ENCODE measurements at regions not wholly inside any gene's neighbourhood (a gene's known extent, or its start where the extent isn't known, plus 50 kb on each side); places are given as distances from the start of the nearest gene placed in this dataset.

DNA sequence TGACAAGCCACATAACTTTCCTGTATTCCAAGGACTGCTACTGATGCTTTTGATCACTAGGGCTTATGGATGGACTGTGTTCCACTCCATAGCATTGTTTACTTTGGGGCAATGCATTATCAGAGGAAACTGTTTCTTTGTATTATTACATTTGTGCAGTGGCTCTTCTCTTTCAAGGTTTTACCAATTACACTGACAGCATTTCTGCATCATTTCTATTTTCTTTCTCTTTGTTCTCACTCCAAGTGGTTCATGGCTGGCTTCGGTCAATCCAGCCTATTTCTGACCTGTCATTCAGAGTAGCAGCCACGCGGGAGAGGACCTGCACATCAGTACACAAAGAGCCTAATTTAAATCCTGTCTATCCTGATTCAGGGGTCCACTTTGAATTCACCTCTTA lies 711.0 kb downstream of the TLE4 start:
- no peak overlapping the region for H3K27ac ChIP-seq
- no peaks in the 10 kb centered on the region for H3K9me3 ChIP-seq
- no peaks in the 10 kb centered on the region for H3K27me3 ChIP-seq
- intact Hi-C loops (cut with DNase I), result no loop called here
- ATAC-seq (no peak), DNase-seq (no peak)
- no peak overlapping the region for H3K4me3 ChIP-seq
- TF ChIP-seq POLR2A (IDR thresholded peaks at IDR 0.05), result no peak
- TF ChIP-seq, protein P1, sequence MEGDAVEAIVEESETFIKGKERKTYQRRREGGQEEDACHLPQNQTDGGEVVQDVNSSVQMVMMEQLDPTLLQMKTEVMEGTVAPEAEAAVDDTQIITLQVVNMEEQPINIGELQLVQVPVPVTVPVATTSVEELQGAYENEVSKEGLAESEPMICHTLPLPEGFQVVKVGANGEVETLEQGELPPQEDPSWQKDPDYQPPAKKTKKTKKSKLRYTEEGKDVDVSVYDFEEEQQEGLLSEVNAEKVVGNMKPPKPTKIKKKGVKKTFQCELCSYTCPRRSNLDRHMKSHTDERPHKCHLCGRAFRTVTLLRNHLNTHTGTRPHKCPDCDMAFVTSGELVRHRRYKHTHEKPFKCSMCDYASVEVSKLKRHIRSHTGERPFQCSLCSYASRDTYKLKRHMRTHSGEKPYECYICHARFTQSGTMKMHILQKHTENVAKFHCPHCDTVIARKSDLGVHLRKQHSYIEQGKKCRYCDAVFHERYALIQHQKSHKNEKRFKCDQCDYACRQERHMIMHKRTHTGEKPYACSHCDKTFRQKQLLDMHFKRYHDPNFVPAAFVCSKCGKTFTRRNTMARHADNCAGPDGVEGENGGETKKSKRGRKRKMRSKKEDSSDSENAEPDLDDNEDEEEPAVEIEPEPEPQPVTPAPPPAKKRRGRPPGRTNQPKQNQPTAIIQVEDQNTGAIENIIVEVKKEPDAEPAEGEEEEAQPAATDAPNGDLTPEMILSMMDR (IDR thresholded peaks at IDR 0.05), result no peak
- WGBS, 2 donors, result 31 to 36% methylated on average over 3 of the region's 3 CpGs
- no peaks in the 10 kb centered on the region for H3K4me1 ChIP-seq
- H3K36me3 ChIP-seq (replicated peaks in 1 of 2; ENCODE audit: insufficient read depth in 1 of 2, low read depth in 2 of 2), result no peaks in the 10 kb centered on the region

DNA sequence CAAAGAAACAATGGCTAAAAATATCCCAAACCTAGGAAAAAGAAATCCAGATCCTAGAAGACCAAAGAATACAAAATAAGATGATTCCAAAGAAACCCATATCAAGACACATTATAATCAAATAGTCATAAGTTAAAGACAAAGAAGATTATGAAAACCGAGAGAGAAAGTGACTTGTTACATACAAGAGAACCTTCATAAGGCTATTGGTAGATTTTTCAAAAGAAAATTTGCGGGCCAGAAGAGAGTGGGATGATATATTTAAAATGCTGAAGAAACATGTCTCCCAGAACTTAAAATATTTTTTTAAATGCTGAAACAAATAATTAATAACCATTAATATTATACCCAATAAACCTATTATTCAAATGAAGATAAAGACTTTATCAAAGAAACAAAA lies 687.3 kb downstream of the TLE4 start:
- TF ChIP-seq, protein P1 (IDR thresholded peaks at IDR 0.05), result no peak
- TF ChIP-seq POLR2A (IDR thresholded peaks at IDR 0.05), result no peak
- no peak for DNase-seq
- H3K36me3 ChIP-seq (replicated peaks in 1 of 2; ENCODE audit: insufficient read depth in 1 of 2, low read depth in 2 of 2), result no peaks in the 10 kb centered on the region
- intact Hi-C loops (cut with DNase I), result no loop called here
- no peak overlapping the region for H3K27ac ChIP-seq
- no peaks in the 10 kb centered on the region for H3K4me1 ChIP-seq
- H3K4me3 ChIP-seq, result no peak overlapping the region
- no peaks in the 10 kb centered on the region for H3K9me3 ChIP-seq
- WGBS, 2 donors, result 71 to 74% methylated on average over 2 of the region's 2 CpGs
- H3K27me3 ChIP-seq, result no peaks in the 10 kb centered on the region
- ATAC-seq, result no peak

DNA sequence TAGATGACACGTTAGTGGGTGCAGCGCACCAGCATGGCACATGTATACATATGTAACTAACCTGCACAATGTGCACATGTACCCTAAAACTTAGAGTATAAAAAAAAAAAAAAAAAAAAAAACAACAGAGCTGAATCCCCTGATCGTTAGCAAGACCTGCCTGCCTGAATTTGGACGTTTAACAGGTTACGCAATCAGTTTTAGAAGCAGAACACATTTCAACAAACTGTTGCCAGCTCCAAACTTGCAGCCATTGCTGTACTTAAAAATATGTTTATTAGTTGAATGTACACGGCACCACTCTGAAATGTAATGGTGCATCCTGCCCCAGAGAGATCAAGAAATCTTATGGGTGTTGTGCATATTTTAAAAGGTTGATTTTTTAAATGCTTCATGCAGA lies 680.0 kb downstream of the TLE4 start:
- Histone ChIP-seq H3K36me3 (replicated peaks in 1 of 2; ENCODE audit: insufficient read depth in 1 of 2, low read depth in 2 of 2) (no peaks in the 10 kb centered on the region), H3K9me3 (no peaks in the 10 kb centered on the region), H3K27ac (no peak overlapping the region), H3K27me3 (no peaks in the 10 kb centered on the region), H3K4me3 (no peak overlapping the region), H3K4me1 (no peaks in the 10 kb centered on the region)
- TF ChIP-seq POLR2A (IDR thresholded peaks at IDR 0.05), result no peak
- TF ChIP-seq, protein P1 (IDR thresholded peaks at IDR 0.05), result no peak
- ATAC-seq, result no peak
- DNase-seq, result no peak
- WGBS, 2 donors, result 35 to 60% methylated on average over 4 to 6 of the region's 6 CpGs
- intact Hi-C loops (cut with DNase I), result no loop called here

DNA sequence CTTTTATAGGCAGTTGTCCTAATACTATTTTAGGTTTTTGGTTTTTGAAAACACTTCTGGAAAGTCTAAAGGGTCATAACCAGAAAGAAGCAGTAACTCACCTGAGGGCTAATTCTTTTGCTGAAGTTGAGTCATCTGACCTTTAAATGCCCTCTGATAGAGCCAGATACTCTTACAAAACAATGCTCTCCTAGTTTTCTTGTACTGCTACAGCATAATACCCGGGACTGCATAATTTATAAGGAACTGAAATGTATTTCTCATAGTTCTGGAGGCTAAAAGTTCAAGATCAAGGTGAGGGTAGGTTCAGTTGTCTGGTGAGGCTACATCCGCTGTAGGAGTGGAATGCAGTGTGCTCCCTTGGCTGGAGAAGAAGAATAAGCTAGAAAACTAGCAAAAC lies 670.3 kb downstream of the TLE4 start:
- DNase-seq, result no peak
- WGBS, 2 donors, result 37 to 62% methylated on average over 2 of the region's 2 CpGs
- no peak overlapping the region for H3K4me3 ChIP-seq
- H3K27me3 ChIP-seq, result no peaks in the 10 kb centered on the region
- H3K27ac ChIP-seq, result no peak overlapping the region
- intact Hi-C loops (cut with DNase I), result no loop called here
- no peaks in the 10 kb centered on the region for H3K4me1 ChIP-seq
- TF ChIP-seq, protein P1 (IDR thresholded peaks at IDR 0.05), result no peak
- no peak for TF ChIP-seq POLR2A (IDR thresholded peaks at IDR 0.05)
- no peaks in the 10 kb centered on the region for H3K9me3 ChIP-seq
- H3K36me3 ChIP-seq (replicated peaks in 1 of 2; ENCODE audit: insufficient read depth in 1 of 2, low read depth in 2 of 2), result no peaks in the 10 kb centered on the region
- ATAC-seq, result no peak

DNA sequence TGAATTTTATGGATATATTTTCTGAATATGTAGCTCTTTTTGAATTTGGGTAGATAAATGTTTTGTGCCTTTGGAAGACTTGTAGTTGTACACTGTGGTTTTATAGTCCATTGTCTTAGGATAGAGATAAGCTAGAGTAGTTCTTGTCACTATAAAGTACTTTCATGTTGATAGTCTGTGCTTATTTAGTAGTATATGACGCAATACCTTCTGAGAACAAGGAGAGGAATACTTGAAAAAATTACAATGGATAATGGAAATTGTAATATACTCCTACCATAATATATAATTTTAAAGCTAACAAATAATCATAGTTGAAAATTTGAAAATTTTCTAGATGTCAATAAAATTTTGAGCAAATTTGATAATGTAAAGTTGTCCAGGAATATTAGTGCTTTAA lies 664.0 kb downstream of the TLE4 start:
- Histone ChIP-seq H3K27me3 (no peaks in the 10 kb centered on the region), H3K4me1 (no peaks in the 10 kb centered on the region), H3K4me3 (no peak overlapping the region), H3K27ac (no peak overlapping the region), H3K36me3 (replicated peaks in 1 of 2; ENCODE audit: insufficient read depth in 1 of 2, low read depth in 2 of 2) (no peaks in the 10 kb centered on the region), H3K9me3 (no peaks in the 10 kb centered on the region)
- TF ChIP-seq, protein P1 (IDR thresholded peaks at IDR 0.05), result no peak
- no peak for TF ChIP-seq POLR2A (IDR thresholded peaks at IDR 0.05)
- 77 to 87% methylated on average over 1 of the region's 1 CpG for WGBS, 2 donors
- ATAC-seq (no peak), DNase-seq (no peak)
- intact Hi-C loops (cut with DNase I), result no loop called here

Data from body of pancreas (tissue), 4 donors.